ENCODE measurements at regions not wholly inside any gene's neighbourhood (a gene's known extent, or its start where the extent isn't known, plus 50 kb on each side); places are given as distances from the start of the nearest gene placed in this dataset.
"Not testable (repeated sequence)": the region's sequence is repeated elsewhere in the genome, so short reads cannot be mapped to it uniquely, and the experiment has no call there.

DNA sequence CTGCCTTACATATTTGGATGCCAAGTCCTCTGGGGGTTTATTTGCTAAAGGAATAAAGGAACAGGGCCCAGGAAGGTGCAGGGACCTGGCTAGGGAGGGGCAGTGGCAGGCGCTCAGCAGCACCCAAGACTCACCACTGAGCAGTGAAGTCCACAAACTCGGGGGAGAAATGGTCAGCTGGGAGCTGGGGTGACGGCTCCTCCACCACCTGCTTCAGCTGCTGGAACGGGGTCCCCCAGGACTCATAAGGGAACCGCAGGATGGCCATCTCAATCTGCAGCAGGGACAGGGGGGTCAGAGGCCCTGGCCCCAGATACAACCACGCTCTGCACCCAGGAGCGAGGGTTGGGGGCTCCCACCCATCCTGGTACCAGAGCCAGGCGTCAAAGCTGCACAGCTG is 83.2 kb downstream of the KCNJ18 start:
- TF ChIP-seq CTCF, POLR2A (IDR thresholded peaks at IDR 0.05): not testable (repeated sequence)
